ENCODE measurements at regions not wholly inside any gene's neighbourhood (a gene's known extent, or its start where the extent isn't known, plus 50 kb on each side); places are given as distances from the start of the nearest gene placed in this dataset.
"Not testable (repeated sequence)": the region's sequence is repeated elsewhere in the genome, so short reads cannot be mapped to it uniquely, and the experiment has no call there.

GRCh38 chr13:56396318-56396717 is 744.4 kb upstream of the PRR20A start:
- DNase-seq (ENCODE audit: low read depth in 2 of 2), result no peak

GRCh38 chr13:56400774-56401173 is 739.9 kb upstream of the PRR20A start:
- no peak for DNase-seq (ENCODE audit: low read depth in 2 of 2)

- DNase-seq (ENCODE audit: low read depth in 2 of 2), result no peak
These were observed 727.9 kb upstream of the PRR20A start for GRCh38 chr13:56412856-56413255.

- no peak for DNase-seq (ENCODE audit: low read depth in 2 of 2)
These were observed 716.5 kb upstream of the PRR20A start for GRCh38 chr13:56424246-56424645.

- DNase-seq (ENCODE audit: low read depth in 2 of 2), result no peak
These were observed 683.1 kb upstream of the PRR20A start for GRCh38 chr13:56457535-56458190.

GRCh38 chr13:56459286-56459685 is 681.4 kb upstream of the PRR20A start:
- DNase-seq (ENCODE audit: low read depth in 2 of 2), result no peak

DNA sequence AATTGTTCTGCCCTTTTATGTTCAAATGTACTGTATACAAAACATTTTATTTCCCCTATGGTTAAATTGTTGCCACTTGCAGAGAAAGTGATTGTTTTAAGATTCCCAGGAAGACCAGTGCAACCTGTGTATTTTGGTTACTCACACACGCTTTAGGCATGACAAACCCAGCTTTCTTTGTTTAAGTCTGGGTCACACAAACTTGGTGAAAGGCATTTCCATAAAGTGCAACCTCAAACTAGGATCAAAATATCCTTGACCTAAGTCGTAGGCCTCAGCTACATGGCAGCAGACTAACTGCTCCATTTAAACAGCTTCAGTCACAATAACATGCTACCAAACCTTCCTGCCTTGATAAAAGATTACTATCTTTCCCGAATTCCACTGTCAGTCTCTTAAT is 639.0 kb upstream of the PRR20A start:
- no peak for DNase-seq (ENCODE audit: low read depth in 2 of 2)

- DNase-seq (ENCODE audit: low read depth in 2 of 2), result no peak
These were observed 629.9 kb upstream of the PRR20A start for GRCh38 chr13:56510836-56511235.

DNA sequence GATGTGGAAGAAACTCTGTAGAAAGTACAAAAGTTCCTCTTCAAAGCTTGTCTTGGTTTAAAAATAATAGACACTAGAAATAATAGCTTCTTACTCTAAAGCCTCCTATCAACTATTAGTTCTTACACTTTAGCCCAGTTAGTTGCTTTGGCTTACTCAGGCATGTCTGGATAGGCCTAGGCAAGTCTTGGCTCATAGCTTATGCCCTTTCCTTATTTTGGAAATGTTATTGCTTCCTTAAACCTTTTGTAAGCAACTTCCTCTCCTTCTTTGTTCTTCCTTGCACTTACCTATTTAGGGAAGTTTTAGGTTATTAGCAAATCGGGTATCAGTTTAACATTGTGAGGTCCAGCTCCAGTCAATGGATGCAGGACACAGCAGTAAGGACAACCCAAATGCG is 628.4 kb upstream of the PRR20A start:
- not testable (repeated sequence) for DNase-seq (ENCODE audit: low read depth in 2 of 2)

DNA sequence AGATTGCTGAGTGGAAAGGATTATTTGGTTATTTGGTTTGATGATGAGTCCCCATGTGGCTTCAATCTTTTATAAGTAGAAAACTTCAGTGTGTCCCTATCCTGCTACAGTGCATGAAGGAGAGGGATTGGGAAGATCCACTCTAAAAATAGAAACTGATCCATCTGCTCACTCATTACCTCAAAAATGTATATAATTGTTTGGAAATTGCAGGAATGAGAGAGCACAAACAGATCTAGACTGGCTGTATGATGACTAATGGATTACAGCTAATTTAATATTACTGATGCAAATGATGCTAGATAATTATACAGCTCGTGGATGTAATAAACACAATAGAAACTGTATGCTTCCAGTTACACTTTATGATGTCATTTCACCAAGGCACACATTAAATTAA is 625.3 kb upstream of the PRR20A start:
- no peak for DNase-seq (ENCODE audit: low read depth in 2 of 2)

GRCh38 chr13:56528040-56528790 is 612.5 kb upstream of the PRR20A start:
- no peak for DNase-seq (ENCODE audit: low read depth in 2 of 2)

DNA sequence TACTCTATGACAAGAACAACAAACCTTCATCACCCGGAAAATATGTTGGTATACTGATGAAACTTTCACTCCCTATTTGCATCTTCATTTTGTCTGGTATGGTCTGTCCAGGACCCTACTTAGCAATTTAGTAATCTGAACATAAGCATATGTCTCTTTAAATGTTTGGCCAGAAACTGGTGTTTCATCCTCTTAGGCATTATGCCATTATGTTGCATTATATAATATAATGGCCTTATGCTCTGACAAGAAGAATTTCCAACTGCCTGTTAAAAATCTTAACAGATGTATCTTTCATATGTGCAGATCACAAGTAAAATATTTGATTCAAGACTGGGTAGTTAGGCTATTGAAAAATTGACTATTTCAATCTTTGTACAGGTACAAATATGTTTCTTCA is 610.6 kb upstream of the PRR20A start:
- DNase-seq (ENCODE audit: low read depth in 2 of 2), result no peak

- not testable (repeated sequence) for DNase-seq (ENCODE audit: low read depth in 2 of 2)
These were observed 592.8 kb upstream of the PRR20A start for GRCh38 chr13:56547921-56548320.

DNA sequence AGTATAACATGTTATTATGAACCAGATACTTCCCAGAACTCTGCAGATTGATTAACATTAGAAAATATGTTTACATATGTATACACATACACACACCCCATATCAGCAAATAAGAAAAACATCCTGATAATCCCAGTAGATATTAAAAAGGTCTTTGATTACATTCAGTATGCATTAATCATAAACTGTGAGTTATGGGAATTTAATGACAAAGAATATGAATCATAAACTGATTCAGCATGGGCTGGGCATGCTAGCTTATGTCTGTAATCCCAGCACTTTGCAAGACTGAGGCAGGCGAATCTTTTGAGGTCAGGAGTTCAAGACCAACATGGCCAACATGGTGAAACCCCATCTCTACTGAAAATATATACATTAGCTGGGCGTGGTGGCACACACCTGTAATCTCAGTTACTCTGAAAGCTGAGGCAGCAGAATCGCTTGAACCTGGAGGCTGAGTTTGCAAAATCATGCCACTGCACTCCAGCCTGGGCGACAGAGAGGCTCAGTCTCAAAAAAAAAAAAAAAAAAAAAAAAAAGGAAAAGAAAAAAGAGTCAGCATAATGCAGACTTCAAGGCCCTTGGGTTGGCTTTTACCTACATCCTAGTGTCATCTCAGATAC is 581.9 kb upstream of the PRR20A start:
- no peak for DNase-seq (ENCODE audit: low read depth in 2 of 2)

DNA sequence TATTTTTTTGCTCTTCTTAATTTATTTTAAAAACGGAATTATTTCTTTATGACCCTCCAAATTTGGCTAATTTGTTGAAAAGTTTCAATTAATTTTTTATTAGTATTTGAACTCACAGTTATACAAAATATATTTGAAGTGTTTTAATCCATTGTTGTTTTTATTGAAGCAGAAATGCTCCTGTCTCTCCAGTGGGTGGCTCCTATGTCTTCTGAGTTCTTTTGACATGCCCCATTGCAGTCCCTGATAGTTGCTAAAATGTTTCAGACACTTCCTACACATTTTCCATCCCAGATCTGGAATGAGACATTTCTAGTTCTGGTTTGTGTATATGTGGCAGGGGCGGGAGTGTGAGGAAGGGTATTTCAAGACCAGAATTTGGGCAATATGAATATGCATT is 579.4 kb upstream of the PRR20A start:
- DNase-seq (ENCODE audit: low read depth in 2 of 2), result no peak

DNA sequence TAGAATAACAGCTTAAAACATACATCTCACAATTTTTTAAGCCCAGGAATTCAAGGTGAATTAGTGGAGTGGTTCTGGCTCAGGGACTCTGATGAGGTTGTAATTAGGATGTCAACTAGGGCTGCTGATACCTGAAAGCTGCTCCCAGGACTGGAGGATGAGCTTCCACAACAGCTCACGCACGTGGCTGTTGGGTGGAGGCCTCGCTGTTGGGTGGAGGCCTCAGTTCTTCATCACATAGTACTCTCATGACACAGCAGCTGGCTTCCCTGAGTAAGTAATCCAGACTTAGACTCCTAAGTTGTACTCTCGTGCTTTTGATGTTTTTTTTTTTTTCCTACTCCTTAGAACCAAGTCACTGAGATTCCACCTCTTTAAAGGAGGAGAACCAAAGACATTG is 577.1 kb upstream of the PRR20A start:
- DNase-seq (ENCODE audit: low read depth in 2 of 2), result no peak

DNA sequence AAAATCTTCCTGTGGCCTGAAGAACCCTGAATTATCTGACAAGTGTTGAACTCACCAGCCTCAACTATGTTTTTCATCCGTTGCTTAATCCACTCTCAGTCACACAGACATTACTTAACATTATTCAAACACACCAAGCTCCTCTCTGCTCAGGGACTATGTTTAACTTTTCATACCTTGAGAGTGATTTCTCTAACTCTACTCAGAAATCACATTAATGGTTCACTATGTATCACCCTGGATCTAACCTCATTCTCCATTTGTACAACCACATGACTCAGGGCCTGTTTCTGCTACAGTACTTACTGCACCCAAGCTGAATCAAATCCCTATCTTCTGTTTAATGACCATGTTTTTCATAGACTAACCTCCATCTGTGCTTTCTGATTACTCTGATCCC is 553.7 kb upstream of the PRR20A start:
- no peak for DNase-seq (ENCODE audit: low read depth in 2 of 2)

DNA sequence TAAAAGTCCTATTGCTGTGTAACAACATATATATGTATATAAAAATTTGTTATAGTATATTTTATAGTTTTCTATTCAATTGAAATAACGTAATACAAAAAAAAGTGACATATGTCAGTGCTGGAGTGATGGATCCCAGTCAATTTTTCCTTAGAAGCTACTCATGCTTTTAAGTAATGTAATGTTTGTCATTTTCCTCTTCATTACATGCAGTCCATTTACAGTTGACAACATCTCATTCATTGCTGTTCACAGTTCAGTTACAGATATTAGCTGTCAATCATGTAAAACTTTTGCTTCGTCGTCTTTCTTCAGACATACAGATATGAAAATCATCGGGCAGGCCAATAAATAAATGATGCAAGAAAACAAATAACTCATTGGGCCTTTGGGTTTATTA is 525.1 kb upstream of the PRR20A start:
- DNase-seq (ENCODE audit: low read depth in 2 of 2), result no peak

GRCh38 chr13:56622840-56623239 is 517.9 kb upstream of the PRR20A start:
- no peak for DNase-seq (ENCODE audit: low read depth in 2 of 2)

- not testable (repeated sequence) for DNase-seq (ENCODE audit: low read depth in 2 of 2)
These were observed 511.8 kb upstream of the PRR20A start for GRCh38 chr13:56628886-56629285.

DNA sequence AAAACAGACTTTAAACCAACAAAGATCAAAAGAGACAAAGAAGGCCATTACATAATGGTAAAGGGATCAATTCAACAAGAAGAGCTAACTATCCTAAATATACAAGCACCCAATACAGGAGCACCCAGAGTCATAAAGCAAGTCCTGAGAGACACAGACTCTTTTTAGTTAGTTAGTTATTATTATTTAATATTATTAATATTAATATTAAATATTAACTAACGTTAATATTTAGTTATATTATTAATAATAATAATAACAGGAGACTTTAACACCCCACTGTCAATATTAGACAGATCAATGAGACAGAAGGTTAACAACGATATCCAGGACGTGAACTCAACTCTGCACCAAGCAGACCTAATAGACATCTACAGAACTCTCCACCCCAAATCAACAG is 509.7 kb upstream of the PRR20A start:
- not testable (repeated sequence) for DNase-seq (ENCODE audit: low read depth in 2 of 2)

DNA sequence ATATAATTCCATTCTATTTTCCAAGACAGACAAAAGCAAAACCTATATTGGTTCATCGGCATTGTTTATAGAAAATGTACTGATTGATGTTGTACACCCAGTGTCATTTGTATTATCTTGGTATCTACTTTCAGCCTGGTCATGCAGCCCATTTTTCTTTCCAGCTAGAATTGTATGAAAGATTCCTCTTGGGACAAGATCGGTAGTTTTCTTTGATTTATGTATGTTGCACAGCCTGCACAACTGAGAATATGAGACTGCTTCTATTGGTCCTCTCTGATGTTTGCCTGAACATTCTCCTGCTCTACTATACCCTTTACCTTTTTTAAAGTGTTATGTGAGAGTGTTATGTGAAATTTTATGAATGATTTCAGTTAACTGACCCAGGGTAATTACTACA is 487.7 kb upstream of the PRR20A start:
- no peak for DNase-seq (ENCODE audit: low read depth in 2 of 2)

DNA sequence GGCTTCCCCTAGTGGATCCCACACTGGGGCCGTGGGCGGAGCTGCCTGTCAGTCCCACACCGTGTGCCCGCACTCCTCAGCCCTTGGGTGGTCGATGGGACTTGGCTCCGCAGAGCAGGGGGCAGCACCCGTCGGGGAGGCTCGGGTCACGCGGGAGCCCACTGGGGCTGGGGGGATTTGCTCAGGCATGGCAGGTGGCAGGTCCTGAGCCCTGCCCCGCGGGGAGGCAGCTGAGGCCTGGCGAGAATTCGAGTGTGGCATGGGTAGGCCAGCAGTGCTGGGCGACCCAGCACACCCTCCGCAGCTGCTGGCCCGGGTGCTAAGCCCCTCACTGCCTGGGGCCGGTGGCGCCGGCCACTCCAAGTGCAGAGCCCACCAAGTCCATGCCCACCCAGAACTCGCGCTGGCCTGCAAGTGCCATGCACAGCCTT is 481.7 kb upstream of the PRR20A start:
- no peak for DNase-seq (ENCODE audit: low read depth in 2 of 2)
